ENCODE measurements at regions not wholly inside any gene's neighbourhood (a gene's known extent, or its start where the extent isn't known, plus 50 kb on each side); places are given as distances from the start of the nearest gene placed in this dataset.
"Not testable (repeated sequence)": the region's sequence is repeated elsewhere in the genome, so short reads cannot be mapped to it uniquely, and the experiment has no call there.

DNA sequence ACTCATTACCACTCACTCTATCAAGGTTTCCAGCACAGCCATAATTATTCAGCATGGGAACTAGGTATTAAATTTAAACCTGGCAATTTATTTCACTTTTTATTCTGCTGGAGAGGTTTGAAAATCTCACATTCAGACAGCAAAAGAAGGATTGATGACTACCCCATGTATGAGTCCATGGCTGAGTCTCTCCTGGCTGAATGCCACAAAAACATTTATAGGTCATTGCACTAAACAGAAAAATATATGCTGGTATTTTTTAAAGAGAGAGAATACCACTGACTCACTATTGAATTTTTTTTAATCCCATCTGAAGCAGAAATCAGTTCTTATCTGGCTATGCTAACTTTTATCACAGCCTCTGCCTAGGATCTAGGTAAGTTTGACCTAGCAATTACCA, 336.3 kb downstream of the PPP1R3A start:
- DNase-seq, result no peak

DNA sequence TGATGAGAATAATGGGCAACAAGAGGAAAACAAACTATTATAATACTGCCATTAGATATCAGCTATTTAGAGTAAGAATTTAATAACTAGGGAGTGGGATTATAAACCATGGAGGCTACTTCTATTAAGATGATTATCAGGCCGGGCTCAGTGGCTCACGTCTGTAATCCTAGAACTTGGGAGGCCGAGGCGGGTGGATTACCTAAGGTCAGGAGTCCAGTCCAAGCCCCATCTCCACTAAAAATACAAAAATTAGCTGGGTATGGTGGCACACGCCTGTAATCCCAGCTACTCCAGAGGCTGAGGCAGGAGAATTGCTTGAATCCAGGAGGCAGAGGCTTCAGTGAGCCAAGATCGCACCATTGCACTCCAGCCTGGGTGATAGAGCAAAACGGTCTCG, 355.6 kb downstream of the PPP1R3A start:
- not testable (repeated sequence) for DNase-seq

DNA sequence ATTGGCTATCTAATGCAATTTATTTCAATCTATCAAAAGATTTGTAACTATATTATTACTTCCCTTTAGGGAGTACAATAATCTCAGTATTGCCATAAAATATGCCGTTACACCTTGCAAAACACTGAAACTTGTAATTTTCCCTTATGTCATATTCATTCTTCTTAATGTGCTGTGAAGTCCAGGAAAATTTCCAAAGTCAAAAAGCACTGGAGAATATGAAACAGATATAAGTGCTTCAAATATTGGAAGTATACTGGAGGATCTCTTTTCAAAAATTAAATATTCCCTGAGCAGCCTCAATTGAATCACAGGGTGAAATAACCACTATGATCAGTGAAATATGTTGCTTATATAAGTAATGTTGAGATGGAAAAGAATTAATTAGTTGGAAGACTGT, 356.0 kb downstream of the PPP1R3A start:
- DNase-seq, result no peak

DNA sequence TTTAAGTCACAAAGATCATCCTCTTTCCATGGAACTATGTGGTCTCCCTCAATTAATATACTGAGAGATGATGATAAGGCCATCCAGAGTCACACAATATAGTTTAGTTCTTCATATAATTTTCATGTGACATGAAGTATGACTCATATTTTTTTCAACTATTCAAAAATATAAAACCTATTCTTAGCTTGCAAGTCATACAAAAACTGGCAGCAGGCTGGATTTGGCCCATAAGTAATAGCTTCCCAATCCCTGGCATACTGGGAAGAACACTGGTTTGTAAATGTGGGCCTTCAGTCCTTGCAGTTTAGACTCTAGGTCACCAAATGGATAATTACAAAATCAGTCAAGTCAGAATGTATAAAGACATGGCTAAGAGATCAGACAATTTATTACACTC, 356.6 kb downstream of the PPP1R3A start:
- no peak for DNase-seq

DNA sequence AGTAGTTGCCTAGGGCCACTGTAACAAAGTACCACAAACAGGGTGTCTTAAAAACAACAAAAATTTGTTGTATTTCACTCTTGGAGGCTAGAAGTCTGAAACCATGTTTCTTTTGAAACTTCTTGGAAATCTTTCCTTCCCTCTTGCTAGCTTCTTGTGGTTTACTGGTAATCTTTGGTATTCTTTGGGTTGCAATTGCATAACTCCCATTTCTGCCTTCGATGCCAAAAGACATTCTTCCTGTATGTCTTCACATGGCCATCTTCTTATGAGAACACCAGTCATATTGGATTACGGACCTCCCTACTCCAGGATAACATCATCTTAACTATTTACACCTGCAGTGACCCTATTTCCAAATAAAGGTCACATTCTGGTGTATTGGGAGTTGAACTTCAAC, 357.4 kb downstream of the PPP1R3A start:
- DNase-seq, result no peak

DNA sequence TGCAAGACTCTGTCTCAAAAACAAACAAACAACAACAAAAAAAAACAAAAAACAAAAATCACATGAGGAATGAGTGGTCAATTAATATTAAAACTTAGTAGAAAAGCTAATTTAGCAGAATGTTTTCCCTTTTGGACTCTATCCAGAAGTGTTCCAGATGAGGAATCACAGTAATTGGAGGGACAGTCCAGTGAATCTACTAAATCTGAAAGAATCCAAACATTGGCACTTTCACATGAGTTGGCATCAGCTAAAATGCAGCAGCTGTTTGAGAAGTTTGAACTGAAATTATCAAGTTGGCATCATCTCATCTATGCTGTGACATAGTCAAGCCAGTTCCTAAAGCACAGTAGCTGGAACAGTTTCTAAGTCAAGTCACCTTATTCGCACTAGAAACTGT, 367.8 kb downstream of the PPP1R3A start:
- DNase-seq, result no peak

DNA sequence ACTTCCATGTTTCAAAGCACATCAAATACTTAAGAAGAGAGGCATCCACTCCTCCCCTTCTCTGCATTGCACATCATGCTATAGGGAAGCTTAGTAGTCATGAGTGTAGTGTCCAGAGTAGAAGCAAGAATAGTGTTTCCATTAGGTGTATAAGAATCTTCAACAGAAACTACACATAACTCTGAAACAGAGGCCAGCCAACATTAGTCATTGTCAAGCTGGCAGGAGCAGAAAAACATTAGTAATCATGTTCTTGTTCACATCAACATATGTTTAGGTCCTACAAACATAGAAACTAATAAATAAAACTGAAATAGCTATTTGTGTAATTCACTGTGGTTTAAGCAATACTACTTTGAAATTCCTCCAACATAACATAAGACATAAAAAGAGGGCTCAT, 370.2 kb downstream of the PPP1R3A start:
- no peak for DNase-seq

DNA sequence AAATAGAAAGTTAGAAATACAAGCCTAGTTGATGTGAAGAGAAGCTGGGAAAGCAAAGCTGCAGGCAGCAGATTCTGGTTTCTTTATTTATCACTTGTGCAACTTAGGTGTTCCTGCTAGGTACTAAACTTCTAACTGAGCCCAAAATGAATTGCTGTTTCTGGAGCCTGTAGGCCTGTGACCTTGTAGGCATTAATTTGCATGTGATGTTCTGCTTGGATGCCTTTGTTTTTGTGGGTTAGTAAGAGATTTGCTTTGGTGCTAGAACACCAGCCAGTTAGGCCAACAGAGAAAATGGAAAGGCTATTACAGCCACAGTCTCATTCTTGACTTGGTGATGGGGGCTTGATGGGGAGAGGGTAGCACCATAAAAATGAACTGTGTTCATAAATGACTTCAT, 370.7 kb downstream of the PPP1R3A start:
- no peak for DNase-seq

DNA sequence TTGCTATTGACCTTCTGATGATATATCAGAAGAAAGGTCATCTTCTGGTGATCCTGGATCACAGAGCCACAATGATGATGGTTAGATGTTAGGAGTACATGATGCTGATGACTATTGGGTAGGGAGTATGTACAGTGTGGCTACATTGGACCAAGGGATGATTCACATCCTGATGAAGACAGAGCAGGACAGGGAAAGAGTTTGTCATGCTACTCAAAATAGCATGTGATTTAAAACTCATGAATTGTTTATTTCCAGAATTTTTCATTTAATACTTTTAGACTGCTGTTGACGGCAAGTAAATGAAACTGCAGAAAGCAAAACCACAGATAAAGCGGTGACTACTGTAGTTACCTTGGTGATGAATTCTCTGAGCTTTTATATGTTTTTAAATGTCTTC, 397.3 kb downstream of the PPP1R3A start:
- no peak for DNase-seq

DNA sequence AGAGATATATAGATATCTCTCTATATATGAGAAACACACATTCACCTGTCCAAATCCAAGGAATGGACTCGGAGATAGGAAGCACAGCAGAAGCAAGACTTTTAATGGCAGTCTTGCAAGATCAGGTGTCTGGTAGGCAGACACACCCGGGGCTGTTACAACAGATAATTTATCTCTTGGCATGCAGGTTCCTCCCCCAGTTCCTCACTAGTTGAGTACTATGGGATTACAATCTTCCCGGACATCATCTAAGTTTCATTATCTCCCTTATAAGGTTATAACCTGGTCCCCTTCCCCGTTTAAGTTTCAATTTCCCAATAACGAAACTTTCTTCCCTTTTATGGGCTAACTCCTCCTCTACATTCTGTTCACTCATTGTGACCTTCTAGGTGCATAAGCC, 399.3 kb downstream of the PPP1R3A start:
- DNase-seq, result no peak

DNA sequence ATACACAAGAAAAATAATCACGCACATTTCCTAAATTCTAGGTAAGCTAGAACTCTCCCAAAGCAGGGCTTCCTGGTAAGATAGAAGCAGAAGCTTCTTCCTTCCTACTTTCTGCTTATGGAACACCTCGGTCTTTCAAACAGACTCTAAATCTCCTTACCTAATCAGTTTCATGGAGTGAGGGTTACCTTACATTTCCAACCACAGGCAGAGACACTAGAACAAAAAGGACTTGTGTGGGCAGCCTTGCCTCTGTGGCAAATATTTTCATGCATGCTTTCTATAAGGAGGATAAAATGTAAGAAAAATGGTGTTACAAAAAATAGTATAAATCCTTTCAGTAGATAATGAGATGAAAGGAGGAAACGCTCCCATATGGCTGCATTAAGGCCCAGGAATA, 386.3 kb upstream of the SMIM30 start:
- no peak for DNase-seq

DNA sequence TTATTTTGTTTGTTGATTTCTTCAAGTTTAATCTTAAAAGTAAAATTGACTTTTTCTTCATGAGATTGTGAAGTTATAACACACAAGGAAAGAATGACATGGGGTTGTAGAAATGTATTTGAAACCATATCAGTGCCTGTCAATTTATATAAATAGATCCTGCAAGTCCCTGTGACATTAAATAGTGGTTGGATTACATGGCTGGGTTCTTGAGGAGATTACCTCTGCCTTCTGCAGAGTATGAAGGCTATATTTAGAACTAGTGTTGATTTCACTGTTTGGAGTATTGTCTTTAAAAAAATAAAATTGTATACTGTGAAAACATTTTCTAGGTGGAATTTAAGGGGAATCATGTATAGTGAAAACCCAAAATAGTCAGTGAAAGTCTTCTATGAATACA, 385.8 kb upstream of the SMIM30 start:
- no peak for DNase-seq

DNA sequence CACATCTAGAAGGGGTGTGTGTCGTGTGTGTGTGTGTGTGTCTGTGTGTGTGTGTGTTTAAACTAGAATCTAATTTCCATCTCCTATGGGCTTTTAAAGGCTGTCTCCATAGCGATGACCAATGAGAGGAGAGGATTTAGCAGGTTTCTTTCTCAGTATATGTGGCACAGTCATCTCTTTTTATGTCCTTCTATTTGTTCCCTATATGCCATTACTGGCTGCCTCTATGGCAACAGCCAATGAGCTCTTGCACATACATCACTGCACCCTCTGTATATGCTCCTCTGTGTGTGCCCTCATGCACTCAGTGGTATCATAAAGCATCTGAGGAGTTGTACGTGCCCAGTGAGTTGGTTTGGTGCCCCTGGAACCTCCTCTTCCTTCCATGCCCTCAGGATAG, 378.2 kb upstream of the SMIM30 start:
- not testable (repeated sequence) for DNase-seq

DNA sequence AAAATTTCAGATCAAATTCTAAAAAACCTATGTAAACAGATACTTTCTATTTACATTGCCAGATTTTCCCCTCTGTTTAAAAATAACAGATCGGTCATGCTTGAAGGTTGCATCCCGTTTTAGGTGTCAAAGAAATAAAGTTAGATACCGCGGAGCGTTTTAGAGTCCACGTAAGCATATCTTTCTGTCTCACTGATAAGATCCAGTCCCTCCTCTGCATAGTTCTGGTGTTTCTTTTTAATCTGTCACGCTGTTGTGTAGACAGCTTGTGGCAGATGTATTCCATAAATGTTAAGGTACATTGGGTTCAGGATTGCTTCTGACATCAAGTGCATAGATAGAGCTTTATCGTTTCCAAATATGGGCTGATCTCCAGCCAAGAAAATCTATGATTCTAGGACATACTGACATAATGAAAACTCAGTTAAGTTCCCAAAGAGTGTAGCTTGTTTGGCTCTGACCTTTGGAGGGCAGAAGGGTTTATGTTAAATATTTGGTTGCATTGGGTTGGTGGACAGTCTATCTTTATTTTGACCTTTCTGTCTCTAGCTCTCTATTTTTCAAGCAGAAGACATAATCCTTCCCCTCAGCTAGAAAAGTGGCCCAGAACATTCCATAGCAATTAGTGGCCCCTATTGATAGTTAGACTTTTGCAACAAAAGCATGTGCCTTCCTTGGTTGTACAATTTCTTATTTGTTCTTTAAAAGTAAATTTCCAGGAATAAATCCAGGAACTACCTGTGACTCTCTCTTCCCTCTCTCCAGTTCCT, 376.6 kb upstream of the SMIM30 start:
- not testable (repeated sequence) for DNase-seq

DNA sequence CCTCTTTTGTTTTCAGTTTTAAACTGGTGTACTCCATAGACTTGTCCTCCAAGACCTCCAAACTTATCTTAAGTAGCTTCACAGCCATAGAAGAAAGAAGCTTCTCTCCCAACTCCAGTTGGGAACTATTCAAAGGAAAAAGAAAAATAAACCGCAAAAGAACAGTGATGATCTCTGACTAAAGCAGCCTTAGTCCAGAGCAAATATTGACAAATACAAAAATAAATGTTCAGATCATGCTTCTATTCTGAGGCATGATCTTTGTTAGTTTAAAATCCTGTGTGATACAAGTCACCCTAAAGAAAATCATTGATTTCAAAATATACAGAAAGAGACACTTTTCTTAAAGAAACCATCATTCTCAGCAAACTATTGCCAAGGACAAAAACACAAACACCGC, 373.0 kb upstream of the SMIM30 start:
- DNase-seq, result no peak

DNA sequence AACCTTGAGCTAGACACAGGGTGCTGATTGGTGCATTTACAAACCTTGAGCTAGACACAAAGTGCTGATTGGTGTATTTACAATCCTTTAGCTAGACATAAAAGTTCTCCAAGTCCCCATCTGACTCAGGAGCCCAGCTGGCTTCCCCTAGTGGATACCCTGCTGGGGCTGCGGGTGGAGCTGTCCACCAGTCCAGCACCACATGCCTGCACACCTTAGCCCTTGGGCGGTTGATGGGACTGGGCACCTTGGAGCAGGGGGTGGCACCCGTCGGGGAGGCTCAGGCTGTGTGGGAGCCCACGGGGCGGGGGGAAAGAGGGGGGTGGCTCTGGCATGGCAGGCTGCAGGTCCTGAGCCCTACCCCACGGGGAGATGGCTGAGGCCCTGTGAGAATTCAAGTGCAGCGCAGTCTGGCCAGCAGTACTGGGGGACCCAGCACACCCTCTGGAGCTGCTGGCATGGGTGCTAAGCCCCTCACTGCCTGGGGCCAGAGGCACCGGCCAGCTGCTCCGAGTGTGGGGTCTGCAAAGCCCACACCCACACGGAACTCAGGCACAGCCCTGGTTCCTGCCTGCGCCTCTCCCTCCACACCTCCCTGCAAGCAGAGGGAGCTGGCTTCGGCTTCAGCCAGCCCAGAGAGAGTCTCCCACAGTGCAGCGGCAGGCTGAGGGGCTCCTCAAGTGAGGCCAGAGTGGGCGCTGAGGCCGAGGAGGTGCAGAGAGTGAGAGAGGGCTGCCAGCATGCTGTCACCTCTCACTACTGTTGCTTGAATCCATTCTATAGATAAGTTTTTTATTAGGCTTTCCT, 369.8 kb upstream of the SMIM30 start:
- no peak for DNase-seq

DNA sequence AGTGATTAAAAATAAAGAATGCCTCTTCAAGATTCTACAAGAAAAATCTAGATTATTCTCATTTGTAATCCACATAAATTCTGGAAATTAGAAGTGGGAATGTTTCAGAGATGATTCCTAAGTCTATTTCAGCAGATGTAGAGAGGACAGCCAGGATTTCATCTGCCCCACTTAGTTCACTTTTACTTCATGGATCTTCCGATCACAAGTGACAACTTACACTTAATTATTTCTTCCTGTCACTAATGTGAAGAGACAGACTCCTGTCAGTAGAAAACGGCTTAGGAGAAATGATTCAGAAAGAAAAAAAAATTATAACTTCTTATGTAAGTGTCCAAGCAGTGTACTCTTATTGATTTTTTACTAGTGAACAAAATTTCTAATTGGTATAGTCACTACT, 368.2 kb upstream of the SMIM30 start:
- DNase-seq, result no peak

DNA sequence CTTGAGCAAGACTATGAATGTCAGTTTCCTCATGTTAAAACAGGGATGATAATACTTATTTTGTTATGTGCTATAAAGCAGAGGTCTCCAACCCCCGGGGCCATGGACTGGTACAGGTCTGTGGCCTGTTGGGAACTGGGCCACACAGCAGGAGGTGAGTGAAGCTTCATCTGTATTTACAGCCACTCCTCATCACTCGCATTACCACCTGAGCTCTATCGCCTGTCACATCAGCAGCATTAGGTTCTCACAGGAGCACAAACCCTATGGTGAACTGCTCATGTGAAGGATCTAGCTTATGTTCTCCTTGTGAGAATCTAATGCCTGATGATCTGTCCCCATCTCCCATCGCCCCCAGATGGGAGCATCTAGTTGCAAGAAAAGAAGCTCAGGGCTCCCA, 365.3 kb upstream of the SMIM30 start:
- no peak for DNase-seq

DNA sequence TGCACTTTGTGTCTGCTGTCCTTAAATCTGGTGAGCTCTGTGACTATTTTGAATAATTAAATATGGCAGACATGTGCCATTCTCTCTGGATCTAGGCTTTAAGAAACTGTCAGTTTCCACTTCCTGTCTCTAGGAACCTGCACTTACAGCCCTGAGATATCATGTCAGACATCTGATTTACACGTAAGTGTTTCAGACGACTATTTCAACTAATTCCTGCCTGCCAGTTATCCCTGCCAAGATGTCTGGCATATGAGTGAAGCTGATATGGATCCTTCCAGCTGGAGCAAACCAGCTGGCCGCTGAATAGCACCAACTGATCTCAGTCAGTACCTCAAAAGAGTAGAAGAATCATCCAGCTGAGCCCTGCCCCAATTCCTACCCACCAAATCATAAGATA, 362.2 kb upstream of the SMIM30 start:
- no peak for DNase-seq

DNA sequence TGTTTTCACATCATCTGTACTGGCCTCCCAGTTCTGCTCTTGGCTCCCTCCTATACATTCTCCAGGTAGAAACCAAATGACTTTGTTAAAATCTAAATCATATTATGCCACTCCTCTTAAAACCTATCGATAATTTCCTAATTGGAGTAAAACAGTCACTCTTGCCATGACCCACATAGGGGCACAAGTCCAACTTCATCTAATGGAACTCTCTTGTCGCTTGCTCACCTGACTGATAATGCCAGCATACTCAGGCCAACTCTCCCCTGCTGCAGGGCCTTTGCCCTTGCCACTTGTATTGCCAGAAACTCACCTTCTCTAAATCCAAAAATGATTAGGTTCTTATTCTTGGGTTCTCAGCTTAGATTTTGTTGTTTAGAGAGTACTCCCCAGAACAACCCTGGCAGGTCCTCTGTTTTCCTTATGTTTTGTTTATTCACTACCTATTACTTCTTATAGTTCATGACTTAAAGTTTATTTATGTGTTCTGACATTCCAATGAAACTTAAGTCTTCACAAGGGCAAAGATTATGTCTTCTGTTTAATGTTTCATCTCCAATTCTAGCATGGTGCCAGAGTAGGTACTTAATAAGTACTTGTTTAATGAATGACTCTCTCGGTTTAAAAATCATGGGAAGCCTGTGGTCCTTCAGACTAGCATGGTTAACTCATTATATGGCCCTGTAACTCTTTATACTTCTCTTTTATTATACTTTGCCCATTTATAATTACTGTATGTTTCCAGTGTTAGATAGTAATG, 345.9 kb upstream of the SMIM30 start:
- DNase-seq, result no peak

DNA sequence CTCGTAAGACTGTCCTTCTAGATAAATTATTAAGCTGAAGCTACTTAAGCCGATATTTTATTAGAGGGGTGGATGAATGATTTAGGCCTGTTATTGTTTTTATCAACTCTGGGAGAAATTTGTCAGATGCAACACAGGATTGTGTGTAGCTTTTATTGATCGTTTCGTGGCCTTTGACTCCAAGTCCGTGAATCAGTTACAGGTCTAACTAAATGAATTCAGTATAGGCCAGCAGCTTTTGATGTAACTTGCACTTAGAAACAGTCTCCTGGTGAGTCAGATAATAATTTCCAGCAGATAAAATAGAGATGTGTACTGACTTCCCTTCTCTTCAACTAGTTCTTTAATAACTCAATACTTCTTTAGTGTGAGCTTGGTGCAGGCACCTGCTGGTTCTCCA, 341.7 kb upstream of the SMIM30 start:
- DNase-seq, result no peak

DNA sequence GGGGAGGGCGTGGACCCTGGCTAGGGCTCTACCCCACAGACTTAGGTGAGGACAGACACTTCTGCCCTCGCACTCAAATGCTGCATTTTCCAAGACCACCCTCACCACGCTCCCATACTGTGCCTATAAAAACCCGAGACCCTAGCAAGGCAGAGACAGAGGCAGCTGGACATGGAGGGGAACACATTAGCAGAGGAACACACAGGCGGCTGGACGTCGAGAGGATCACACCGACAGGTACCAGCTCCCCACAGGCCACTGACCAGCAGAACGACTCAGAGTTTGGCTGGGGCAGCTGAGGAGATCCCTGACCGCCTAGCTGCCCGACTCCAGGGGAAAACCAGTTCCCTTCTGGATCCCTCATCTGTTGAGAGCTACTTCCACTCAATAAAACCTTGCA, 338.2 kb upstream of the SMIM30 start:
- no peak for DNase-seq

DNA sequence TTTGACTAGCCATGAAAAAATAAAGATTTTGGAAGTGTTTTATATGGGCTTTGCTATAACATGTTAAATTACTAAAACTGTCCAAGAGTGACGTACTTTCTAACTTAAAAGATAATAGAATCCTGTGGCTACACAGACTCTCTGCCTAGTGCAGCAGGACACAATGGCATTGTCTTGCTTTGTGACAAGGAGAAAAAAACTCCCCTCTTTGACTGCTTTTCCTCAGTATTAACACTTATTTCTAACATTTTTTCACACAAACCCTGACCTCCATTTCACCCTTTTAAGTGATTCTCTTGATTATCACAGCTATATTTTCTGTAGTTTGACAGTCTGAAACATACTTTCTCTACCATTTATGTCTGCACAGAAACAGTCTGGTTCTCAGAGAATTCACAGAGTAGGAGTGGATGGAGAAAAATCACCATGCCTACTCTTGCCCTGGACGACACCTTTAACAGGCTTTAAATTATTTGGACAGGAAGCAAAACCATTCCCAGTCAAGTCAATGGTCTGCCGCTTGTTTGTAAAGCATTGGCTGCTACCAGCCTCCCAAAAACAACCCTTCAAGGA, 336.3 kb upstream of the SMIM30 start:
- no peak for DNase-seq

DNA sequence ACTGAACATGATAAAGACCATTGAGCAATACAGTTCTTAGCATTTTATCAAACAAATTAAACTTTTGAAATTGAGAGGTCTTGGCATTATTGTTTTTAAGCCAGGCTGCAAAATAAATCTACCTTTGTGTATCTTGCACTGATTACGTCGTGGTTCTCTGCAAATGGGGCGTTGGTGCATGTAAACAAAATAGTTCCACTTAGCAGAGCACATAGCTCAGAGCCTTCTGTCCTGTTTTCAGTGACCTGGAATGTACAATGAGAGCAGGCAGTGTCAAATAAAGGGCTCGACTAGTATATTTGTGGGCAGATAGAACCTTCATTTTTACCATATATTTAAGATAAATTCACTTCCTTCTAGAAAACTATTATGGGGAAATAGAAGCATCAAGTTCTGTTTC, 333.9 kb upstream of the SMIM30 start:
- peak; percentile 6 for DNase-seq
